HG03196 (cell line): ENCODE measurements at regions not wholly inside any gene's neighbourhood (a gene's known extent, or its start where the extent isn't known, plus 50 kb on each side); places are given as distances from the start of the nearest gene placed in this dataset.

Experiments
- ATAC-seq: cut with Tn5 transposase; IDR thresholded peaks from one replicate; pipeline ENCODE4 v1.9.1; 2021; ENCODE audit not compliant: unreplicated experiment

- ATAC-seq: no peak
These were observed 147.4 kb upstream of the GPR26 start for GRCh38 chr10:123518765-123519164.

GRCh38 chr10:123519861-123520260 lies 146.3 kb upstream of the GPR26 start:
- ATAC-seq: no peak

GRCh38 chr10:123521076-123521475 lies 145.1 kb upstream of the GPR26 start:
- ATAC-seq: no peak

- no peak for ATAC-seq
These were observed 144.6 kb upstream of the GPR26 start for GRCh38 chr10:123521556-123521955.

GRCh38 chr10:123522702-123523312 lies 143.3 kb upstream of the GPR26 start:
- no peak for ATAC-seq

- ATAC-seq: no peak
These were observed 142.3 kb upstream of the GPR26 start for GRCh38 chr10:123523833-123524232.

GRCh38 chr10:123526356-123527064 lies 139.6 kb upstream of the GPR26 start:
- ATAC-seq: no peak

GRCh38 chr10:123527151-123527550 lies 139.0 kb upstream of the GPR26 start:
- no peak for ATAC-seq

GRCh38 chr10:123529146-123529760 lies 136.9 kb upstream of the GPR26 start:
- no peak for ATAC-seq

- ATAC-seq: no peak
These were observed 135.8 kb upstream of the GPR26 start for GRCh38 chr10:123530166-123530870.

- no peak for ATAC-seq
These were observed 130.8 kb upstream of the GPR26 start for GRCh38 chr10:123535386-123535785.

- no peak for ATAC-seq
These were observed 129.8 kb upstream of the GPR26 start for GRCh38 chr10:123536176-123536845.

GRCh38 chr10:123537188-123537961 lies 128.8 kb upstream of the GPR26 start:
- no peak for ATAC-seq

- no peak for ATAC-seq
These were observed 127.5 kb upstream of the GPR26 start for GRCh38 chr10:123538401-123539320.

- no peak for ATAC-seq
These were observed 121.2 kb upstream of the GPR26 start for GRCh38 chr10:123544986-123545385.

- ATAC-seq: no peak
These were observed 117.4 kb upstream of the GPR26 start for GRCh38 chr10:123548770-123549169.

- no peak for ATAC-seq
These were observed 116.2 kb upstream of the GPR26 start for GRCh38 chr10:123549761-123550454.

GRCh38 chr10:123550675-123551096 lies 115.5 kb upstream of the GPR26 start:
- no peak for ATAC-seq

- no peak for ATAC-seq
These were observed 114.9 kb upstream of the GPR26 start for GRCh38 chr10:123551259-123551658.
